ENCODE measurements at regions not wholly inside any gene's neighbourhood (a gene's known extent, or its start where the extent isn't known, plus 50 kb on each side); places are given as distances from the start of the nearest gene placed in this dataset.

- no peak for DNase-seq (ENCODE audit: low read depth)
Observed at GRCh38 chr9:81183761-81184160, 505.6 kb downstream of the TLE1 start.

GRCh38 chr9:81182431-81182830 is 506.9 kb downstream of the TLE1 start:
- no peak for TF ChIP-seq CTCF (IDR thresholded peaks at IDR 0.05; ENCODE audit: insufficient read depth, low read depth, low read length, missing control alignments)
- peak; percentile 57 for DNase-seq (ENCODE audit: low read depth)
- no peak overlapping the region for H3K4me3 ChIP-seq (ENCODE audit: low read length)

More at GRCh38 chr9:81183761-81184160, 505.6 kb downstream of the TLE1 start:
- H3K4me3 ChIP-seq (ENCODE audit: low read length) = no peak overlapping the region
- TF ChIP-seq CTCF (IDR thresholded peaks at IDR 0.05; ENCODE audit: insufficient read depth, low read depth, low read length, missing control alignments) = no peak

GRCh38 chr9:81174023-81174422 is 515.3 kb downstream of the TLE1 start:
- no peak overlapping the region for H3K4me3 ChIP-seq (ENCODE audit: low read length)
- no peak for TF ChIP-seq CTCF (IDR thresholded peaks at IDR 0.05; ENCODE audit: insufficient read depth, low read depth, low read length, missing control alignments)
- DNase-seq (ENCODE audit: low read depth) = no peak

GRCh38 chr9:81171689-81172088 is 517.7 kb downstream of the TLE1 start:
- DNase-seq (ENCODE audit: low read depth) = no peak
- TF ChIP-seq CTCF (IDR thresholded peaks at IDR 0.05; ENCODE audit: insufficient read depth, low read depth, low read length, missing control alignments) = no peak

GRCh38 chr9:81162361-81162760 is 527.0 kb downstream of the TLE1 start:
- no peak overlapping the region for H3K4me3 ChIP-seq (ENCODE audit: low read length)
- DNase-seq (ENCODE audit: low read depth) = no peak
- TF ChIP-seq CTCF (IDR thresholded peaks at IDR 0.05; ENCODE audit: insufficient read depth, low read depth, low read length, missing control alignments) = no peak

More at GRCh38 chr9:81171689-81172088, 517.7 kb downstream of the TLE1 start:
- no peak overlapping the region for H3K4me3 ChIP-seq (ENCODE audit: low read length)

GRCh38 chr9:81156381-81156780 is 533.0 kb downstream of the TLE1 start:
- no peak for TF ChIP-seq CTCF (IDR thresholded peaks at IDR 0.05; ENCODE audit: insufficient read depth, low read depth, low read length, missing control alignments)
- DNase-seq (ENCODE audit: low read depth) = no peak
- no peak overlapping the region for H3K4me3 ChIP-seq (ENCODE audit: low read length)

GRCh38 chr9:81150016-81150625 is 539.2 kb downstream of the TLE1 start:
- no peak for DNase-seq (ENCODE audit: low read depth)
- TF ChIP-seq CTCF (IDR thresholded peaks at IDR 0.05; ENCODE audit: insufficient read depth, low read depth, low read length, missing control alignments) = no peak
- no peak overlapping the region for H3K4me3 ChIP-seq (ENCODE audit: low read length)
